GM19025 (cell line): ENCODE measurements at regions not wholly inside any gene's neighbourhood (a gene's known extent, or its start where the extent isn't known, plus 50 kb on each side); places are given as distances from the start of the nearest gene placed in this dataset.
A peak's percentile ranks its signal among the peaks of the same experiment; 100 is the strongest.

Experiments
- ATAC-seq: cut with Tn5 transposase; IDR thresholded peaks from one replicate; pipeline ENCODE4 v1.9.1; 2021; ENCODE audit warnings: mild to moderate bottlenecking, low read depth, moderate library complexity; ENCODE audit not compliant: unreplicated experiment

GRCh38 chr1:177592624-177593023 is 377.2 kb downstream of the SEC16B start:
- no peak for ATAC-seq

- ATAC-seq: no peak
Measured at GRCh38 chr1:177591155-177591554, 378.7 kb downstream of the SEC16B start.

- ATAC-seq: no peak
Measured at GRCh38 chr1:177589166-177589565, 380.7 kb downstream of the SEC16B start.

- ATAC-seq: no peak
Measured at GRCh38 chr1:177586429-177586828, 383.4 kb downstream of the SEC16B start.

GRCh38 chr1:177585302-177586220 is 384.3 kb downstream of the SEC16B start:
- ATAC-seq: peak; percentile 56

GRCh38 chr1:177573901-177574300 is 396.0 kb downstream of the SEC16B start:
- no peak for ATAC-seq

GRCh38 chr1:177571485-177572076 is 398.3 kb downstream of the SEC16B start:
- ATAC-seq: no peak

GRCh38 chr1:177571076-177571475 is 398.8 kb downstream of the SEC16B start:
- ATAC-seq: no peak

GRCh38 chr1:177569476-177569875 is 398.7 kb downstream of the BRINP2 start:
- no peak for ATAC-seq

GRCh38 chr1:177568622-177569021 is 397.9 kb downstream of the BRINP2 start:
- no peak for ATAC-seq

- ATAC-seq: no peak
Measured at GRCh38 chr1:177567393-177567792, 396.6 kb downstream of the BRINP2 start.

- ATAC-seq: no peak
Measured at GRCh38 chr1:177566495-177566894, 395.7 kb downstream of the BRINP2 start.

GRCh38 chr1:177561436-177561835 is 390.7 kb downstream of the BRINP2 start:
- no peak for ATAC-seq

GRCh38 chr1:177558372-177558771 is 387.6 kb downstream of the BRINP2 start:
- ATAC-seq: no peak

GRCh38 chr1:177556163-177556562 is 385.4 kb downstream of the BRINP2 start:
- ATAC-seq: no peak

GRCh38 chr1:177547200-177547599 is 376.4 kb downstream of the BRINP2 start:
- no peak for ATAC-seq

GRCh38 chr1:177546346-177546745 is 375.6 kb downstream of the BRINP2 start:
- no peak for ATAC-seq

GRCh38 chr1:177526201-177526600 is 355.4 kb downstream of the BRINP2 start:
- ATAC-seq: no peak

- no peak for ATAC-seq
Measured at GRCh38 chr1:177525176-177525575, 354.4 kb downstream of the BRINP2 start.

- no peak for ATAC-seq
Measured at GRCh38 chr1:177517546-177517945, 346.8 kb downstream of the BRINP2 start.

- ATAC-seq: no peak
Measured at GRCh38 chr1:177514207-177514606, 343.4 kb downstream of the BRINP2 start.

- no peak for ATAC-seq
Measured at GRCh38 chr1:177511036-177511435, 340.3 kb downstream of the BRINP2 start.
